Nucleus accumbens (tissue), 56 donors: ENCODE measurements at regions not wholly inside any gene's neighbourhood (a gene's known extent, or its start where the extent isn't known, plus 50 kb on each side); places are given as distances from the start of the nearest gene placed in this dataset.

ENCODE experiments used
- DNase-seq, 56 donors: peaks; one replicate each; lab custom pipeline; 2025; lab: John Stamatoyannopoulos, UW

DNA sequence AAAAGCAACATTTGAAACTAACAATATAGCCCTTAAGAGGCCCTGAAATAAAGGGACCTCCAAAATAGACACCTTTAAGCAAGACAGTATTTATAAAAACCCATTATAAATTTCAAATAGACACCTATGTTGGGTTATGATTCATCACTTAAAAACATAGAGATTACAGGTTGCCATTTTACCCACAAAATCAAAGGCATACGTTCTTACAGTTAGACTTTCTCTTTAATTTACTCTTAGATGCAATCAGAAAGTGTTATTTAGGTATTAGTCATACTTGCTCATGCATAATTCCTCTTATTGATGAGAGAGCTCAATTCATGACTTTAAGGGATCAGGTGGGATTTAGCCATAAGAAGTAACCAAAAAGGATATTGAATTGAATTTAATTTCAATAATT is 51.5 kb upstream of the TMEM200A start:
- DNase-seq, result no peak

DNA sequence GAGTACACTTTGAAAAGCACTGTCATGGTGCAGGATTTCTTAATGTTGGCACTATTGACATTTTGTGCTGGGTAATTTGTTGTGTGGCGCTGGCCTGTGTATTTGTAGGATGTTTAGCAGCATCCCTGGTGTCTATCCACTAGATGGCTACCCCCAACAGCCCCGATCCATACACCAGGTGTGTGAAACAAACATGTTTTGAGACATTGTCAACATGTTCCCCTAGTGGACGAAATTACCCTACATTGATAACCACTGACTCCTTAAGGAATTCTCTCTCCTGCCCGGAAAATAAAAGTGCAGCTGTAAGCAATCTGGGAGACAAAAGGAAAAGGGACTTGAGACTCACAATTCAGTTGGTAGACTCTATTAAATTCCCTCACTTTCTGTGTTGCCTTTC is 52.6 kb upstream of the TMEM200A start:
- no peak for DNase-seq

DNA sequence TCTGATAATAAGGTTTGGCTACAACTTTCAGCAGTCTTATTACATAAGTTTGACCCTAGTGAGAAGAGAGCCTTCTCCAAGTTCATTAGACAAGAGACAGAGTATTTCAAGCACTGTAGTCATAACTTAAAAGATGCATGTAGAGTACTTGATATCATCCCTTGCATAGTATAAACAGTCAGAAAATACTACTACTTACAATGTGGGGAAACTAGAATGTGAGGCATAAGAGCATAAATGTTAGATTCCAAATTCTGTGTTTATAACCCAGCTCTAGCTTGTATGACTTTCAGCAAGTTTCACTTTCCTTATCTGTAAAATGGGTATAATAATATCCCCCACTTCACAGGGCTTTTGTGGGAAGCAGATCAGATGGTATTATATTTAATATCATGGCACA is 56.8 kb upstream of the TMEM200A start:
- DNase-seq, result no peak

DNA sequence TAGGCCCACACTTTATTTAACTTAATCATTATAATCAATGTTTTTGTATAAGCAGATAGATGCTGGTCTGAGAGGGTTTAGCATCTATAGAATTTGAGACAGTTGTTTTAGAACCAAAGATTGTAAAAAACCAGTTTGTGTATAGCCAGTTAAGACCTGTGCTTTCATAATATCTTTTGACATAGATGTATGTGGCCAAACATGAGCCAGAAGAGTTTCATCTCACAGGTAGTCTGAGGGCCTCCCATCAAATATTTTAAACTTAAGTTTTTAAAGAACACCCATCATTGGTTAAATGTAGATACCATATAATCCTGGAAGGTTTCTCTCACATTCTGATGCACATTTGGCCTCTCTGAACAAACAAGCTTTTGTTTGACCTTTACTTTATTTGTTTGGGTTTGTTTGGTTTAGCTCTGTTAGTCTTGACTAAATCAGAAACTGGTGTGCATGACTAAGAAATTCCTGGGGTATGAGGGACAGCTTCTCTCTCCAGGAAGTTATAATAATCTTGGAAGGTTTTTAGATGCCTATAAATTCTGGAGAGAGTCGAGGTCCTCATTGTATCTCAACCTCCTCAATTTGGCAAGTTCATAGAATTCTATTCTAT is 58.0 kb upstream of the TMEM200A start:
- no peak for DNase-seq

DNA sequence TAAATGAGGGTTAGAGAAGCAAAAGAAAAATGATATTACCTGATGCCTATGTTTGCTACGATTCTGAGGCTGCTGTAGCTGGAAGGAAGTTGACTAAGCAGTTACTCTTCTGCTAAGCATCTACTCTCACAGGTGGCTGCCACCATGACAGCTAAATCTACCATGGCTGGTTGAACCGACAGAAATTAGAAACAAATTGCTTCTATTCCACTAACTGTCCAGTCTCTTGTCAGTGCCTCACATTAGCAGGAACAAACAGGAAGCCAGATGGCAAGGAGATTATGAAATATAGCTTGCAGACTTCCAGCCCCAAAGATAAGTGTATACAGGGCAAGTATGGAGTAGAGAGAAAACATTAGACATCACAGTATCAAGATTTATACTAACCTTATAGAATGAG is 59.4 kb upstream of the TMEM200A start:
- no peak for DNase-seq

DNA sequence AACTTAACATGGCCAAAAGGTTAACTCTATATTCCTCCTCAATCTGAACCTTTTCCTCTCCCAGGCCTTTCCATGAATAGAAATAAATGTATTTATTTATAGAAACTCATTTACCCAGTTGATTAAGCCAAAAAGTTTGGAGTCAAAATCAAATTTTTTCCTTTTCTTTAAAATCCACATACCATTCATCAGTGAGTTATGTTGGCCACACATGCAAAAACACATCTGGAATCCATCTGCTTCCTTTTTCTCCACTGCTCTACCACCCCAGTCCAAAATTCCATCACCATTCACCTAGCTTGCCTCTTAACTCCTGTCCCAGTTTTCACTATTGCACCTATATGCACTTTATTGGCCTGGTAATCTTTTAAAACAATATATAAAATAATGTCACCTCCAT is 62.4 kb upstream of the TMEM200A start:
- DNase-seq, result no peak

DNA sequence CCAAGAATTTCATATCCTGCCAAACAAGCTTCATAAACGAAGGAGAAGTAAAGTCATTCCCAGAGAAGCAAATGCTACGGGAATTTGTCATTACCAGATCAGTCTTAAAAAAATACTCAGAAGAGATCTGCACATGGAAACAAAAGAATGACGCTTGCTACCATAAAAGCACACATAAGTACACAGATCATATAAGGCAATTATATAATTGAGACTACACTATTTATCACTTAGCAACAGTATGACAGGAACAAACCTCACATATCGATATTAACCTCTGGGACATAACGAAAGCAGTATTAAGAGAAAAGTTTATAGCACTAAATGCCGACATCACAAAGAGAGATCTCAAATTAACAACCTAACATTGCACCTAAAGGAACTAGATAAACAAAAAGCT is 67.6 kb upstream of the TMEM200A start:
- DNase-seq, result no peak

DNA sequence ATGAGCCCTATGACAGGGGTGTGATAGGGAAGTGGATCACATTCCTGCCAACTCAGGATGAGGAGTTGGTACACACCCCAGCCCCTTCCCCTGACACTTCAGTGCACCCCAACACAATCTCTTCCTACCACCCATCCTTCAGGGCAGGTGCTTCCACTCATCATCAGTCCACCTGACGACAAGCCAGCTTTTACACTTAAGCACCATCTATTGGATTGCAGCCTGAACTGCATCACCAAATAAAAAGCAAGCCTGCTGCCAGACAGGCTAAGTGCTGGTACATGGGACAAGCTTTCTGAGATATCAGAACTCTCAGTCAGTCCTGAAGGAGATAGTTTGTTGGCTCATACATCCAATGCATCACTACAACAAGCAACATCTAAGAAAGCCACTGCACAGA is 69.0 kb upstream of the TMEM200A start:
- no peak for DNase-seq

DNA sequence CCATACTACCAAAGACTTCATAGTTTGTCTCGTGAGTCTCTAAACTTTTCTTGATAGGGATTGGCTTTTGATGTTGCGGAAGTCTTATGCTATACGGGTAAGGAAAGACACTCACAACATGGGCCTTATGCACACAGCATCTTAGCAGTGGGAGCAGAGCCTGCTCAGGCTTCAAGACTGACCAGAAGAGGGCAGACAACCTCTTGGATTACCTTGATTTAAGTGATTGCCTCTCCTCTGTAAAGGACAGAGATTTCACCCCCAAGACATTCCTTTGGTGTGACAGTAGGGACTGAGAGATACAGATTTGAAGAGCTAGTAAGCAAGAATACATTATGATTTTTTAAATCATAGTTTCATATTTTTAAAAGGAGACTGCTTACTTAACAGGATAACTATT is 71.0 kb upstream of the SAMD3 start:
- peak in 1 of 56 donors; percentile 5 for DNase-seq

DNA sequence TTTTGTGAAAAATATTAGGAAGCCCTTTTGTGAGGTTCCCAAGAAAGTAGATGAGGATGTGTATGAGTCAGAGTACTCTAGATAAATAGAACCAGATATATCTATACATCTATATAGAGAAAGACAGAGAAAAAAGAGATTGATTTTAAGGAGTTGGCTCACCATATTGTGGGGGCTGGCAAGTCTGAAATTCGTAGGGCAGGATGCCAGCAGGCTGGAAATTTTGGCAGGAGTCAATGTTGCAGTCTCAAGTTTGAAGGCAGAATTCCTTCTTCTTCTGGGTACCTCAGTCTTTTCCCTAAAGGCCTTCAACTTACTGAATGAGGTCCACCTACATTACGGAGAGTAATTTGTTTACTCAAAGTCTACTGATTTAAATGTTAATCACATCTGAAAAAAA is 65.3 kb upstream of the SAMD3 start:
- no peak for DNase-seq

DNA sequence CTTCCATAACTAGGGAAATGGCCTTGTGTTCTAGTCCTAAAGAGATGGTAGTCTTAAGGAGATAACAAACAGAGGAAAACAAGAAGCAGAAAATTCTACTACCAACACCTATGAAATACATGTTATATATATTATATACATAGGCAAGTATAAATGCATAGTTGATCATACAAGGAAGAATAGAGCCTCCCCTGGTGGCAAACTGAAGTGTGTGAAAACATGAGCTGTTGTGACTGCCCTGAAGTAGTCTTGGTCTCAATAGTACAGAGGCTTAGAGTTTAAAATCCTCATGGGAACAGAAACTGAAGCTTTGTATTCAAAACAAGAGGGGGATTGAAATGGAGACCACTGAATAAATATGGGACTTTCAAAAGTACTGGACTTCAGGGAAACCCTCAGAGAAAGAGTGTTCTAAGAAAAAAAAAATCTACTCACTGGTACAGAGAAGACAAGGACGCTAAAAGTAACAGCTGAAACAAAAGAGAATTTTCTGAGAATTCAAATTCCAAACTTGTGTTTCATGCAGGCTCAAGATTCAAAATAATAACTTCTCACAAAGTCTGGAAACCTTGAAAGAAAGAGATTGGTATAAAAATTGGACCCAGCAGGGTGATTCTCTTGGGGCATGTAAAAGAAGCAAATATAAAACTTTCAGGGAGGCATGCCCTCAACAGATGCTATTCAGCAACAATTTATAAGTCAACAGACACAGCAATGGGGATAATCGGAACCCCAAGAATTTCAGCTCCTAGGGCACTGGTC is 59.7 kb upstream of the SAMD3 start:
- DNase-seq, result no peak

DNA sequence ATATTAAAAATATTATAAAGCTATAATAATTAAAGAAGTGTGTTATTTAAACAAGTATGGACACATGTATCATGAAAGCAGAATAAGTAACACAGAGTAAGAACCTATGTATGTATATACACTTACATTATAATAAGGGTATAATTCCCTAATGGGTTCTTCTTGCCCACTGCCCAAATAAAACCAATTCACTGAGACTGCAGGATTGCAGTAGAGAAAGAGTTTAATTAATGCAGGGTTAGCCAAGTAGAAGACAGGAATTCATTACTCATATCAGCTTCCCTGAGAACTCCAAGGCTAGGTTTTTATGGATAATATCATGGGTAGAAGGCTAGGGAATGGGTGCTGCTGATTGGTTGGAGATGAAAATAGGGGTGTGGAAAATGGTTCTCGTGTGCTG is 53.8 kb upstream of the SAMD3 start:
- no peak for DNase-seq

DNA sequence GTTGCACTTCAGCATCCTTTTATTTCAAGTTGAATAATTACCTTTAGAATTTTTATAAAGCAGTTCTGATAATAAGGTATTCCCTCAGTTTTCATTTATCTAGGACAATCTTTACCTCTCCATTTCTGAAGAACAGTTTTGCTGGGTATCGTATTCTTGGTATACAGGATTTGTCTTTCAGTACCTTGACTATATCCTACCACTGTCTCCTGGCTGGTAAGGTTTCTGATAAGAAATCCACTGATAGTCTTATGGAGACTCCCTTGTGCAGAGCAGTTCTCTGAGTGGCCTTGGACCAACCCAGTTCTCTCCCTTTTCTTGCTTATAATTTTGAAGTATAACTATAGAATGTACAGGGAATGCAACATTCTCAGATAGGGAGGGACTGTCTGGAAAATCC is 51.3 kb upstream of the SAMD3 start:
- no peak for DNase-seq
